HepG2 (cell line): ENCODE measurements at regions not wholly inside any gene's neighbourhood (a gene's known extent, or its start where the extent isn't known, plus 50 kb on each side); places are given as distances from the start of the nearest gene placed in this dataset.

ENCODE experiments used
- ATAC-seq: fragments of 200-7000 bp; cut with Tn5 transposase; 3 replicates; pipeline ENCODE4 v1.9.1; 2020; ENCODE audit warnings: mild to moderate bottlenecking, moderate library complexity
- BruUV-seq: library from RNA; stranded (reverse); fragments of 400-500 nt; replicated peaks from 2 replicates; lab custom pipeline; 2021; lab: Mats Ljungman, UMichigan
- CTCF ChIA-PET: fragments of 300-600 bp; formaldehyde crosslinking; extraction: SDS; loops from one replicate; lab custom pipeline; 2021; ENCODE audit warnings: low total read pairs, inconsistent platforms, low intra/inter-chr PET ratio; lab: Yijun Ruan, JAX
- POLR2A ChIA-PET: fragments of 350-600 bp; sonication (Branson Sonifier 250); formaldehyde crosslinking; loops from one replicate; lab custom pipeline; 2020; ENCODE audit warnings: antibody characterized with exemption, inconsistent platforms; lab: Yijun Ruan, JAX
- DNase-seq: peaks from one replicate; pipeline ENCODE4 v3.0.0-alpha.2; 2015; ENCODE audit warnings: low spot score
- FAIRE-seq: peaks from 3 replicates; lab custom pipeline; 2011; peaks lifted over from hg19 to GRCh38; lab: Jason Lieb, UNC
- H2AFZ ChIP-seq: one replicate; pipeline ENCODE4 v1.6.1; 2011; ENCODE audit warnings: low read length, inconsistent platforms
- H3K27ac ChIP-seq: fragments of 300-600 bp; 3 replicates; pipeline ENCODE4 v1.8.0; 2011; ENCODE audit warnings: mixed run types, mild to moderate bottlenecking, mixed read lengths, low read length, inconsistent platforms; ENCODE audit not compliant: insufficient read depth; ENCODE audit errors: extremely low read length
- H3K27me3 ChIP-seq, 2 experiments: fragments of 200-600 bp in 1 of 2; 2 replicates in 1 of 2; 3 replicates in 1 of 2; pipeline versions ENCODE4 v1.6.0 to v1.8.0; 2011; ENCODE audit warnings: low read length in 2 of 2, mild to moderate bottlenecking in 2 of 2, moderate library complexity in 2 of 2, inconsistent platforms in 1 of 2; ENCODE audit not compliant: insufficient read depth in 2 of 2, control insufficient read depth in 1 of 2
- H3K36me3 ChIP-seq, 2 experiments: fragments of 200-600 bp in 1 of 2; replicated peaks in 1 of 2; 2 replicates in 1 of 2; 3 replicates in 1 of 2; pipeline versions ENCODE4 v1.5.1 to v1.8.0; 2011; ENCODE audit warnings: low read length in 2 of 2, inconsistent platforms in 1 of 2; ENCODE audit not compliant: insufficient read depth in 2 of 2, control insufficient read depth in 1 of 2
- H3K4me1 ChIP-seq: 2 replicates; pipeline ENCODE4 v1.5.1; 2012; ENCODE audit warnings: low read length, inconsistent platforms; ENCODE audit not compliant: insufficient read depth
- H3K4me2 ChIP-seq: 2 replicates; pipeline ENCODE4 v1.6.0; 2011; ENCODE audit warnings: low read depth, low read length, inconsistent platforms
- H3K4me3 ChIP-seq, 3 experiments: fragments of 200-600 bp in 1 of 3; sonication (generic), shearing (Covaris generic) in 1 of 3; replicated peaks in 1 of 3; 2 replicates each; pipeline ENCODE4 v1.5.1; 2011 to 2016; ENCODE audit warnings: low read length in 3 of 3, inconsistent platforms in 2 of 3, low read depth in 2 of 3, mild to moderate bottlenecking in 2 of 3, control low read depth in 1 of 3, mixed read lengths in 1 of 3; ENCODE audit not compliant: insufficient read depth in 1 of 3
- H3K79me2 ChIP-seq: one replicate; pipeline ENCODE4 v1.6.1; 2011; ENCODE audit warnings: low read length, inconsistent platforms; ENCODE audit not compliant: insufficient read depth
- H3K9ac ChIP-seq: 2 replicates; pipeline ENCODE4 v1.6.0; 2011; ENCODE audit warnings: mild to moderate bottlenecking, low read depth, low read length, inconsistent platforms; ENCODE audit not compliant: insufficient read depth
- H3K9me3 ChIP-seq: 2 replicates; pipeline ENCODE4 v1.5.1; 2012; ENCODE audit warnings: mild to moderate bottlenecking, low read length
- H4K20me1 ChIP-seq: 2 replicates; pipeline ENCODE4 v1.6.0; 2011; ENCODE audit warnings: inconsistent platforms, mild to moderate bottlenecking, low read length, moderate library complexity; ENCODE audit not compliant: insufficient read depth
- ASH2L ChIP-seq: fragments of 300-600, 200-600 bp; sonication (generic); IDR thresholded peaks from 2 replicates; pipeline ENCODE4 v1.7.0; 2017; ENCODE audit warnings: low read depth, mild to moderate bottlenecking, moderate library complexity, mixed read lengths, low read length; ENCODE audit not compliant: insufficient read length
- ATAD3A ChIP-seq: sonication (generic); formaldehyde crosslinking; IDR thresholded peaks from 2 replicates; pipeline ENCODE4 v1.4.0; 2020; ENCODE audit warnings: missing genetic modification reagents
- CTCF ChIP-seq: sonication (generic); formaldehyde crosslinking; IDR thresholded peaks from 2 replicates; pipeline ENCODE4 v1.5.0; 2020; ENCODE audit warnings: mild to moderate bottlenecking, missing genetic modification reagents, moderate library complexity
- DMAP1 ChIP-seq: IDR thresholded peaks from 2 replicates; pipeline ENCODE4 v1.6.1; 2016
- HDAC6 ChIP-seq: fragments of 200-600 bp; sonication (generic); IDR thresholded peaks from 2 replicates; pipeline ENCODE4 v1.7.0; 2017; ENCODE audit warnings: mild to moderate bottlenecking, antibody characterized with exemption, low read length, low read depth
- MBNL3 ChIP-seq: fragments of 250-450 bp; sonication (Bioruptor Pico); conservative IDR thresholded peaks from 2 replicates; pipeline ENCODE4 v1.8.0; 2022; ENCODE audit warnings: mild to moderate bottlenecking, inconsistent platforms
- NFYB ChIP-seq: sonication (generic); formaldehyde crosslinking; IDR thresholded peaks from 2 replicates; pipeline ENCODE4 v1.4.0; 2020; ENCODE audit warnings: missing genetic modification reagents
- POLR2A ChIP-seq, 2 experiments: IDR thresholded peaks; 2 replicates each; pipeline ENCODE4 v1.6.1; 2011; ENCODE audit warnings: low read depth in 2 of 2, low read length in 2 of 2, mild to moderate bottlenecking in 1 of 2, moderate library complexity in 1 of 2; ENCODE audit not compliant: insufficient read depth in 1 of 2
- THAP8 ChIP-seq: sonication (generic); formaldehyde crosslinking; IDR thresholded peaks from 2 replicates; pipeline ENCODE4 v1.5.1; 2020; ENCODE audit warnings: missing genetic modification reagents, mild to moderate bottlenecking, borderline replicate concordance
- ZNF431 ChIP-seq: sonication (generic); formaldehyde crosslinking; IDR thresholded peaks from 2 replicates; pipeline ENCODE4 v1.9.0; 2022; ENCODE audit warnings: missing genetic modification reagents, low read depth, mild to moderate bottlenecking, borderline replicate concordance
- ZNF556 ChIP-seq: sonication (generic); formaldehyde crosslinking; IDR thresholded peaks from 2 replicates; pipeline ENCODE4 v1.4.0; 2020; ENCODE audit warnings: mild to moderate bottlenecking, missing genetic modification reagents, borderline replicate concordance
- ZNF790 ChIP-seq: sonication (generic); formaldehyde crosslinking; IDR thresholded peaks from 2 replicates; pipeline ENCODE4 v1.8.0; 2022; ENCODE audit warnings: missing genetic modification reagents, mild to moderate bottlenecking, borderline replicate concordance
- WGBS: methylation state at CpG from one replicate; pipeline ENCODE4 v1.1.6; 2017; ENCODE audit warnings: low lambda C conversion rate; 5-methylcytosine and 5-hydroxymethylcytosine counted together
- in situ Hi-C: cut with HindIII; loops from 2 replicates; pipeline ENCODE4 v1.10.0; 2017; ENCODE audit warnings: low pct_unique_long_range_greater_than_20kb; ENCODE audit not compliant: extremely low pct_ligation_motif_present
- intact Hi-C: fragments of 100-400 bp; cut with micrococcal nuclease; formaldehyde crosslinking; loops from one replicate; pipeline ENCODE4 v1.10.0; 2022; ENCODE audit not compliant: unreplicated experiment
- TF ChIP-seq, protein P1 (sequence below): sonication (generic); formaldehyde crosslinking; IDR thresholded peaks from 2 replicates; pipeline ENCODE4 v1.4.0; 2020; ENCODE audit warnings: missing genetic modification reagents
- TF ChIP-seq, protein P2 (sequence below): IDR thresholded peaks from 2 replicates; pipeline ENCODE4 v1.6.1; 2016; ENCODE audit warnings: missing compliant biosample characterization, missing genetic modification reagents, borderline replicate concordance

DNA sequence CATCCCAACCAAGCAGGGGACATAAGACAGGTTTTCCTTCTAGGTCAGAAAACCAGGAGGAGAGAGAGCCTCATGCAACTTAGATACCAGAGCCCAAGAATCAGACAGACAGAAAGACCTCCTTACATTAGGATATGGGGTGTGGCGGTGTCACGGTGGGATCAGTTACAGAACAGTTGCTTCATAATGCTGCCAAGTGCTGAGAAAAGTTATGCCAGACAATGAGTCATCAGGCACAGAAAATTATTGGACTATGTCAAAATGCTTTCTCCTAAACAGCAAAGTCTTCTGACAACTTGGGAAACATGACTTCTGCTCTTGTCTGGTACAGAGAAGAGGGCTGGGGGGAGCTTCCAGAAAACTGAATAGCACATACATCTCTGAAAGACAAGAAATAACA, 1120.2 kb upstream of the TMPRSS15 start:
- no peaks in the 10 kb centered on the region for H4K20me1 ChIP-seq
- WGBS = 7% methylated on average over 2 of the region's 2 CpGs
- no TSS peak for BruUV-seq
- H3K27me3 ChIP-seq = no peaks in the 10 kb centered on the region
- H3K9me3 ChIP-seq = peaks cover 89% of the 10 kb centered on the region
- no peaks in the 10 kb centered on the region for H3K4me1 ChIP-seq
- POLR2A ChIA-PET = no interaction called here
- DNase-seq = no peak
- no peak overlapping the region for H2AFZ ChIP-seq
- no peak for FAIRE-seq
- intact Hi-C loops = no loop called here
- no peaks in the 10 kb centered on the region for H3K36me3 ChIP-seq
- CTCF ChIA-PET = no interaction called here
- no peak overlapping the region for H3K4me3 ChIP-seq
- no peaks in the 10 kb centered on the region for H3K79me2 ChIP-seq
- TF ChIP-seq DMAP1 (CRISPR knock-in tag) (no peak), HDAC6 (no peak), NFYB (no peak), ASH2L (no peak), THAP8 (CRISPR knock-in tag) (no peak), ZNF431 (CRISPR knock-in tag) (no peak)
- H3K4me2 ChIP-seq = no peak overlapping the region
- H3K9ac ChIP-seq = no peak overlapping the region
- in situ Hi-C loops = no loop called here
- no peak for ATAC-seq
- no peak overlapping the region for H3K27ac ChIP-seq

DNA sequence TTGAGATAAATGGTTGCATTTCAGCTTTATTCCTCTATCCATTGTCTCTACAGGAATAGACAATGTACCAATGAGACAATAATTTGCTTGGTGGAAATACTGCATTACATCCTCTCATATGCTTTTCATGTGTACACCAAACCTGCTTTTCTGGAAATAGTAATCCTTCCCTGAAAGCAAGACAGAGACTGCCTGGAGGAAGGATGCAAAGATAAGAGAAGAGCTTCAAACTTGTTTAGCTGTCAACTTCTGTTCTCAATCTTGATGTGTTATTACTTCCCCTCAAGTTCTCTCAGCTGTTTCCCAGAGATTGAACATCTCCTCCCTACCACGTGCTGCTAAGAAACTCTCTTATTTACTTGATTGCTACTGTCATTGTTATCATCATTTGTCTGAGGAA, 1125.4 kb upstream of the TMPRSS15 start:
- no peak for DNase-seq
- 0% methylated on average over 1 of the region's 1 CpG for WGBS
- ATAC-seq = no peak
- FAIRE-seq = no peak
- intact Hi-C loops = no loop called here
- peaks cover 73% of the 10 kb centered on the region for H3K9me3 ChIP-seq
- no peaks in the 10 kb centered on the region for H3K27me3 ChIP-seq
- in situ Hi-C loops = no loop called here
- no peak overlapping the region for H3K4me3 ChIP-seq
- no peaks in the 10 kb centered on the region for H3K36me3 ChIP-seq
- H3K4me1 ChIP-seq = no peaks in the 10 kb centered on the region
- no TSS peak for BruUV-seq
- H3K79me2 ChIP-seq = no peaks in the 10 kb centered on the region
- no peaks in the 10 kb centered on the region for H4K20me1 ChIP-seq
- H3K9ac ChIP-seq = no peak overlapping the region
- no peak overlapping the region for H3K27ac ChIP-seq
- no peak overlapping the region for H3K4me2 ChIP-seq
- H2AFZ ChIP-seq = no peak overlapping the region
- ChIA-PET POLR2A (no interaction called here), CTCF (no interaction called here)
- TF ChIP-seq MBNL3 (CRISPR knock-in tag) (no peak), CTCF (no peak), POLR2A (IDR thresholded peaks at IDR 0.05; ENCODE audit: insufficient read depth in 1 of 2, low read depth in 2 of 2, low read length in 2 of 2) (no peak), ATAD3A (no peak), ZNF556 (CRISPR knock-in tag) (no peak), ZNF790 (CRISPR knock-in tag) (no peak)
- TF ChIP-seq, protein P1, sequence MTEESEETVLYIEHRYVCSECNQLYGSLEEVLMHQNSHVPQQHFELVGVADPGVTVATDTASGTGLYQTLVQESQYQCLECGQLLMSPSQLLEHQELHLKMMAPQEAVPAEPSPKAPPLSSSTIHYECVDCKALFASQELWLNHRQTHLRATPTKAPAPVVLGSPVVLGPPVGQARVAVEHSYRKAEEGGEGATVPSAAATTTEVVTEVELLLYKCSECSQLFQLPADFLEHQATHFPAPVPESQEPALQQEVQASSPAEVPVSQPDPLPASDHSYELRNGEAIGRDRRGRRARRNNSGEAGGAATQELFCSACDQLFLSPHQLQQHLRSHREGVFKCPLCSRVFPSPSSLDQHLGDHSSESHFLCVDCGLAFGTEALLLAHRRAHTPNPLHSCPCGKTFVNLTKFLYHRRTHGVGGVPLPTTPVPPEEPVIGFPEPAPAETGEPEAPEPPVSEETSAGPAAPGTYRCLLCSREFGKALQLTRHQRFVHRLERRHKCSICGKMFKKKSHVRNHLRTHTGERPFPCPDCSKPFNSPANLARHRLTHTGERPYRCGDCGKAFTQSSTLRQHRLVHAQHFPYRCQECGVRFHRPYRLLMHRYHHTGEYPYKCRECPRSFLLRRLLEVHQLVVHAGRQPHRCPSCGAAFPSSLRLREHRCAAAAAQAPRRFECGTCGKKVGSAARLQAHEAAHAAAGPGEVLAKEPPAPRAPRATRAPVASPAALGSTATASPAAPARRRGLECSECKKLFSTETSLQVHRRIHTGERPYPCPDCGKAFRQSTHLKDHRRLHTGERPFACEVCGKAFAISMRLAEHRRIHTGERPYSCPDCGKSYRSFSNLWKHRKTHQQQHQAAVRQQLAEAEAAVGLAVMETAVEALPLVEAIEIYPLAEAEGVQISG = no peak
- TF ChIP-seq, protein P2, sequence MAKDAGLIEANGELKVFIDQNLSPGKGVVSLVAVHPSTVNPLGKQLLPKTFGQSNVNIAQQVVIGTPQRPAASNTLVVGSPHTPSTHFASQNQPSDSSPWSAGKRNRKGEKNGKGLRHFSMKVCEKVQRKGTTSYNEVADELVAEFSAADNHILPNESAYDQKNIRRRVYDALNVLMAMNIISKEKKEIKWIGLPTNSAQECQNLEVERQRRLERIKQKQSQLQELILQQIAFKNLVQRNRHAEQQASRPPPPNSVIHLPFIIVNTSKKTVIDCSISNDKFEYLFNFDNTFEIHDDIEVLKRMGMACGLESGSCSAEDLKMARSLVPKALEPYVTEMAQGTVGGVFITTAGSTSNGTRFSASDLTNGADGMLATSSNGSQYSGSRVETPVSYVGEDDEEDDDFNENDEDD (CRISPR knock-in tag) = no peak
